LNCAP (cell line): ENCODE measurements at regions not wholly inside any gene's neighbourhood (a gene's known extent, or its start where the extent isn't known, plus 50 kb on each side); places are given as distances from the start of the nearest gene placed in this dataset.

Experiments
- CTCF ChIP-seq: fragments of 450-650 bp; IDR thresholded peaks from 2 replicates; pipeline ENCODE4 v1.5.1; 2017; ENCODE audit warnings: mild to moderate bottlenecking

GRCh38 chr2:175827856-175828255 lies 174.2 kb downstream of the LNPK start:
- no peak for TF ChIP-seq CTCF

- TF ChIP-seq CTCF = no peak
These were observed 177.8 kb downstream of the LNPK start for GRCh38 chr2:175824243-175824642.

GRCh38 chr2:175823707-175824073 lies 178.4 kb downstream of the LNPK start:
- no peak for TF ChIP-seq CTCF

- TF ChIP-seq CTCF = no peak
These were observed 178.9 kb downstream of the LNPK start for GRCh38 chr2:175823002-175823706.

GRCh38 chr2:175817221-175817620 lies 184.8 kb downstream of the LNPK start:
- TF ChIP-seq CTCF = no peak

- TF ChIP-seq CTCF = no peak
These were observed 186.5 kb downstream of the LNPK start for GRCh38 chr2:175815537-175815936.

GRCh38 chr2:175811971-175812370 lies 190.1 kb downstream of the LNPK start:
- no peak for TF ChIP-seq CTCF

GRCh38 chr2:175808858-175809257 lies 193.2 kb downstream of the LNPK start:
- no peak for TF ChIP-seq CTCF
